Left ventricle myocardium inferior (tissue), 1 donor: ENCODE measurements at regions not wholly inside any gene's neighbourhood (a gene's known extent, or its start where the extent isn't known, plus 50 kb on each side); places are given as distances from the start of the nearest gene placed in this dataset.

ENCODE experiments used
- DNase-seq: peaks from one replicate; pipeline ENCODE4 v3.0.0-alpha.2; 2020
- H3K27ac ChIP-seq: fragments of 200-600 bp; replicated peaks from 2 replicates; pipeline ENCODE4 v1.8.0; 2021
- H3K27me3 ChIP-seq: fragments of 200-600 bp; 2 replicates; pipeline ENCODE4 v1.8.0; 2021; ENCODE audit warnings: low read depth
- H3K36me3 ChIP-seq: fragments of 200-600 bp; 2 replicates; pipeline ENCODE4 v1.8.0; 2021
- H3K4me1 ChIP-seq: fragments of 200-600 bp; 2 replicates; pipeline ENCODE4 v1.8.0; 2021
- H3K4me3 ChIP-seq: fragments of 200-600 bp; 2 replicates; pipeline ENCODE4 v1.8.0; 2021; ENCODE audit warnings: mild to moderate bottlenecking, moderate library complexity
- H3K9me3 ChIP-seq: fragments of 200-600 bp; replicated peaks from 2 replicates; pipeline ENCODE4 v1.8.0; 2021
- CTCF ChIP-seq: fragments of 200-600 bp; IDR thresholded peaks from 2 replicates; pipeline ENCODE4 v1.8.0; 2021; ENCODE audit warnings: antibody characterized with exemption, mild to moderate bottlenecking, borderline replicate concordance
- intact Hi-C: fragments of 100-400 bp; cut with micrococcal nuclease; formaldehyde crosslinking; loops from one replicate; pipeline ENCODE4 v1.11.0; 2022
- donor health status: DM: no; HTN: yes; CAD: no; lungs with severe emphysema.

GRCh38 chr3:127351321-127351720 is 63.5 kb upstream of the PRR20G start:
- Histone ChIP-seq H3K27ac (no peak overlapping the region), H3K36me3 (no peaks in the 10 kb centered on the region), H3K4me3 (no peak overlapping the region), H3K27me3 (peaks cover 73% of the 10 kb centered on the region), H3K9me3 (peaks cover 5% of the 10 kb centered on the region), H3K4me1 (no peaks in the 10 kb centered on the region)
- TF ChIP-seq CTCF = no peak
- no peak for DNase-seq
- intact Hi-C loops = no loop called here

GRCh38 chr3:127350172-127351050 is 62.6 kb upstream of the PRR20G start:
- Histone ChIP-seq H3K27me3 (peaks cover 75% of the 10 kb centered on the region), H3K4me3 (no peak overlapping the region), H3K27ac (no peak overlapping the region), H3K4me1 (no peaks in the 10 kb centered on the region), H3K36me3 (no peaks in the 10 kb centered on the region), H3K9me3 (no peaks in the 10 kb centered on the region)
- no peak for DNase-seq
- intact Hi-C loops = no loop called here
- TF ChIP-seq CTCF = no peak

GRCh38 chr3:127349501-127350171 is 61.8 kb upstream of the PRR20G start:
- Histone ChIP-seq H3K9me3 (no peaks in the 10 kb centered on the region), H3K4me1 (no peaks in the 10 kb centered on the region), H3K4me3 (no peak overlapping the region), H3K27ac (no peak overlapping the region), H3K27me3 (peaks cover 75% of the 10 kb centered on the region), H3K36me3 (no peaks in the 10 kb centered on the region)
- no peak for DNase-seq
- TF ChIP-seq CTCF = no peak
- intact Hi-C loops = no loop called here

- H3K4me1 ChIP-seq = peaks cover 5% of the 10 kb centered on the region
- no peak overlapping the region for H3K27ac ChIP-seq
- peaks cover 98% of the 10 kb centered on the region for H3K27me3 ChIP-seq
- no peak for DNase-seq
- H3K36me3 ChIP-seq = no peaks in the 10 kb centered on the region
- intact Hi-C loops = no loop called here
- TF ChIP-seq CTCF = no peak
- H3K4me3 ChIP-seq = no peak overlapping the region
- H3K9me3 ChIP-seq = no peaks in the 10 kb centered on the region
Observed at GRCh38 chr3:127342735-127343134, 54.9 kb upstream of the PRR20G start.

GRCh38 chr3:127339928-127340861 is 52.3 kb upstream of the PRR20G start:
- TF ChIP-seq CTCF = no peak
- H3K36me3 ChIP-seq = no peaks in the 10 kb centered on the region
- peaks cover 4% of the 10 kb centered on the region for H3K9me3 ChIP-seq
- DNase-seq = no peak
- peaks cover 98% of the 10 kb centered on the region for H3K27me3 ChIP-seq
- no peak overlapping the region for H3K27ac ChIP-seq
- no peak overlapping the region for H3K4me3 ChIP-seq
- intact Hi-C loops = no loop called here
- peaks cover 6% of the 10 kb centered on the region for H3K4me1 ChIP-seq
